Fibroblast of mammary gland (primary cell): ENCODE measurements at regions not wholly inside any gene's neighbourhood (a gene's known extent, or its start where the extent isn't known, plus 50 kb on each side); places are given as distances from the start of the nearest gene placed in this dataset.
A peak's percentile ranks its signal among the peaks of the same experiment; 100 is the strongest.

Experiments
- DNase-seq: peaks from one replicate; pipeline ENCODE4 v3.0.0-alpha.2; 2010; ENCODE audit warnings: low read depth
- H3K4me3 ChIP-seq: 2 replicates; pipeline ENCODE4 v1.5.1; 2011; ENCODE audit warnings: low read depth, mild to moderate bottlenecking, low read length, moderate library complexity; ENCODE audit not compliant: control insufficient read depth
- TF ChIP-seq, protein P1 (sequence below): conservative IDR thresholded peaks from 2 replicates; pipeline ENCODE4 v1.5.1; 2011; ENCODE audit warnings: low read depth, low read length, inconsistent platforms; ENCODE audit not compliant: control insufficient read depth, insufficient read depth

GRCh38 chr10:124315591-124316270, 103.0 kb downstream of the OAT start:
- TF ChIP-seq, protein P1, sequence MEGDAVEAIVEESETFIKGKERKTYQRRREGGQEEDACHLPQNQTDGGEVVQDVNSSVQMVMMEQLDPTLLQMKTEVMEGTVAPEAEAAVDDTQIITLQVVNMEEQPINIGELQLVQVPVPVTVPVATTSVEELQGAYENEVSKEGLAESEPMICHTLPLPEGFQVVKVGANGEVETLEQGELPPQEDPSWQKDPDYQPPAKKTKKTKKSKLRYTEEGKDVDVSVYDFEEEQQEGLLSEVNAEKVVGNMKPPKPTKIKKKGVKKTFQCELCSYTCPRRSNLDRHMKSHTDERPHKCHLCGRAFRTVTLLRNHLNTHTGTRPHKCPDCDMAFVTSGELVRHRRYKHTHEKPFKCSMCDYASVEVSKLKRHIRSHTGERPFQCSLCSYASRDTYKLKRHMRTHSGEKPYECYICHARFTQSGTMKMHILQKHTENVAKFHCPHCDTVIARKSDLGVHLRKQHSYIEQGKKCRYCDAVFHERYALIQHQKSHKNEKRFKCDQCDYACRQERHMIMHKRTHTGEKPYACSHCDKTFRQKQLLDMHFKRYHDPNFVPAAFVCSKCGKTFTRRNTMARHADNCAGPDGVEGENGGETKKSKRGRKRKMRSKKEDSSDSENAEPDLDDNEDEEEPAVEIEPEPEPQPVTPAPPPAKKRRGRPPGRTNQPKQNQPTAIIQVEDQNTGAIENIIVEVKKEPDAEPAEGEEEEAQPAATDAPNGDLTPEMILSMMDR: no peak
- H3K4me3 ChIP-seq: no peak overlapping the region
- no peak for DNase-seq

DNA sequence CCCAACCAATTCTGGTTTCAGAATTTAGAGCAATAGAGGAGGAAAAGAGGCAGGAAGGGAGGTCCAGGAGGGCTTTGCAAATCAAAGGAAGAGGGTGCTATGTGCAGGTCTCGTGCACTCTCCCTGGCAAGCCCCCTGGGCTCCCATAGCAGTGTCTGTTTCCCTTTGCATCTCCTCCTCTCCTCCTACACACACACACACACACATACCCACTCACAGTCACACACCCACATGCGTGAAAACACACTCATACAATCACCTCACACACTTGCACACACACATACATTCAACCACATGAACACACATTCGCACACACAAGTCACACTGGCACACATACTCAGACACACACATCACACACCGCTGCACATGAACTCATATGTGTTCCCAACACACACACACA, 105.3 kb downstream of the OAT start:
- H3K4me3 ChIP-seq: no peak overlapping the region
- no peak for DNase-seq

GRCh38 chr10:124308811-124309210, 109.9 kb downstream of the OAT start:
- TF ChIP-seq, protein P1: no peak
- H3K4me3 ChIP-seq: no peak overlapping the region
- no peak for DNase-seq

More for the DNA sequence above, 105.3 kb downstream of the OAT start:
- TF ChIP-seq, protein P1: no peak

DNA sequence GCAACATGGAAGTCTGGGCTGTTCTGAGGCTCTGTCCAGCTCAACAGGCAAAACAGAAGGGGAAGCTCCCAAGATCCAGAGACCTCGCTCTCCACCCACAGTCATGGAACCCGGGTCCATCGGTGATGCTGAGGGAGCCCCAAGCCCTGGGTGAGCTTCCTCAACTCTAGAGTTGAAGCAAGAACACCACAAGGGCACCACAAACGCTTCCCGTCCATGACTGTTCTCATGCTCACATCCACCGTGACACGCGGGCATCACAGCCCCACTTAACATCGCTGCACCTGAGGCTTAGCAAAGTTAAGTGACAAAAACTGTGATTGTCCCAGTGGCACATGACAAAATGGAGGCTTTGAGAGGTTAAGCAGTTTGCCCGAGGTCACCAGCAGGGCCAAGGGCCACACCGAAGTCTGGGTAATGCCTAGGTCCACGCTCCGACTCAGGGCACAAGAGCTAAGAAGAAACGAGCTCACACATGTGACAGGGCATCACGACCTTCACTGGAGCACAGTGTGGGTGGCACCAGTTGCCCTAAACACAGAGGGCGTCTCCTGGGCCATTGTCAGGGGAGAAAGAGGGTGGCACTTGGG, 110.6 kb downstream of the OAT start:
- no peak for DNase-seq
- TF ChIP-seq, protein P1: no peak

GRCh38 chr10:124307591-124307990, 111.1 kb downstream of the OAT start:
- DNase-seq: no peak
- TF ChIP-seq, protein P1: no peak
- no peak overlapping the region for H3K4me3 ChIP-seq

More for the DNA sequence above, 110.6 kb downstream of the OAT start:
- H3K4me3 ChIP-seq: no peak overlapping the region

DNA sequence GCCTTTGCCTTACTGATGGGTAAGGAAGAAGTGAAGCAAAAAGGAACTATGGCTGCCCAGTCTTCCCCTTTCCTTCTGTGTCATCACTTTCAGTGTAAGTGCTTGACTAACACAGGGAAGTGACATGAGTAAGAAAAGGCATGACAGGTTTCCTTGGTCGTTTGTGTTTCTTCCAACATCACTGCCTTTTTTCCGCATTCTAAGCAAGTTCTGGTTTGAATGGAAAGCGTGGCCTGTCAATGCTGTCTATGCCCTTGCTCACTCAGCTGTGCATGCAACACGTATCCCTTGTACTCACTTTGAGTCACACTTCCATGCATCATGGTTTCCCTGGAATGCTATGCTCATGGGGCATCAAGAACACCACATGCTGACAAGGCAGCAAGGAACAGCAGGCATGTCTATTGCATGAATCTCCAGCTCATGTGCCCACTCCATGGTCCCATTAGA, 111.8 kb downstream of the OAT start:
- DNase-seq: peak; percentile 5
- TF ChIP-seq, protein P1: no peak
- no peak overlapping the region for H3K4me3 ChIP-seq
